ENCODE measurements at regions not wholly inside any gene's neighbourhood (a gene's known extent, or its start where the extent isn't known, plus 50 kb on each side); places are given as distances from the start of the nearest gene placed in this dataset.

DNA sequence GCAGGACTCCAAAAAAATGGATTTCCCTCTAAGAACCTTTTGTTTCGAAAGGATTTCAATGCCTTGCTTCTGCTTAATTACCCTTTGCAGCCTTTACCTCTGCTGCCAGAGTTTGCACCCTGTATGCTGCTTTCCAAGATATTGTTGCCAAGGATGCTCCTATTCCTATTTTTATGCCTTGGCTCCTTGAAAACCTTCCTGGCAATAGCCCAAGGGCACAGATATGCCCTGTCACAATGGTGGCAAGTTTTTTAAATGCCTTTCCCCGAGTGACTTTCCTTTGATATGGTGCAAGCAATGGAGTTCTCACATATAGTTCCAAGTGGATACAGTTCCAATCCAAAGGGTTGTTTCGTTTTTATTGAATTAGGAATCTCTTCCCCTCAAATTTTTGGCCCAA, 1983.0 kb downstream of the MRPL39 start:
- no peaks in the 10 kb centered on the region for H3K36me3 Mint-ChIP-seq (ENCODE audit: insufficient read depth)
- no peak for TF ChIP-seq CTCF (IDR thresholded peaks at IDR 0.05; ENCODE audit: unreplicated experiment)
- no peak overlapping the region for H3K27ac Mint-ChIP-seq
- DNase-seq (ENCODE audit: low spot score, unreplicated experiment): no peak
- H3K9me3 Mint-ChIP-seq (ENCODE audit: low read depth): peaks cover 5% of the 10 kb centered on the region
- no peaks in the 10 kb centered on the region for H3K4me1 Mint-ChIP-seq (ENCODE audit: low read depth)
- no peaks in the 10 kb centered on the region for H3K27me3 Mint-ChIP-seq
- no peak overlapping the region for H3K4me3 Mint-ChIP-seq (ENCODE audit: low read depth)

DNA sequence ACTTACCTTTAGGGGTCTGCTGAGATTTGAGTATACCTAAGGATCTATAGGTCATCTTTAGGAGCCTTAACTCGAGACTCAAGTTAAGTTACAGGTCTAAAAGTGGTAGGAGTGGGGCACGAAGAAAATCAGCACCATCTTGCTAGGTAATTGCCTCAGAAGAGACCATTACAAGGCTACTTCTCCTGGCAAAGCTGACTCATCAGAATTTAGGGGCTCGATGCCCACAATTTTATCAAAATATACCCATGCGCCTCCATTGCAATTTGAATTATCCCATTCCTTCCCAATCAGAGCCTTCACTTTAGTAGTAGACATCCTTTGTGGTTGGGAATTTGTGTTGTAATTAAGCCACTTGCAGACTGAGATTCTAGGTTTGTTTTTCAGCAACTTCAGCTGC, 1994.3 kb downstream of the MRPL39 start:
- DNase-seq (ENCODE audit: low spot score, unreplicated experiment): no peak
- Mint-ChIP-seq H3K36me3 (ENCODE audit: insufficient read depth) (no peaks in the 10 kb centered on the region), H3K9me3 (ENCODE audit: low read depth) (peaks cover 16% of the 10 kb centered on the region), H3K4me1 (ENCODE audit: low read depth) (no peaks in the 10 kb centered on the region), H3K4me3 (ENCODE audit: low read depth) (no peak overlapping the region), H3K27me3 (no peaks in the 10 kb centered on the region), H3K27ac (no peak overlapping the region)
- no peak for TF ChIP-seq CTCF (IDR thresholded peaks at IDR 0.05; ENCODE audit: unreplicated experiment)

GRCh38 chr21:23612210-23612609, 1995.1 kb downstream of the MRPL39 start:
- Mint-ChIP-seq H3K4me3 (ENCODE audit: low read depth) (no peak overlapping the region), H3K9me3 (ENCODE audit: low read depth) (peaks cover 13% of the 10 kb centered on the region)

GRCh38 chr21:23607782-23608431, 1999.4 kb downstream of the MRPL39 start:
- H3K27ac Mint-ChIP-seq: no peak overlapping the region
- no peaks in the 10 kb centered on the region for H3K4me1 Mint-ChIP-seq (ENCODE audit: low read depth)
- H3K9me3 Mint-ChIP-seq (ENCODE audit: low read depth): peaks cover 26% of the 10 kb centered on the region
- DNase-seq (ENCODE audit: low spot score, unreplicated experiment): no peak
- H3K36me3 Mint-ChIP-seq (ENCODE audit: insufficient read depth): no peaks in the 10 kb centered on the region
- H3K4me3 Mint-ChIP-seq (ENCODE audit: low read depth): no peak overlapping the region
- no peak for TF ChIP-seq CTCF (IDR thresholded peaks at IDR 0.05; ENCODE audit: unreplicated experiment)
- no peaks in the 10 kb centered on the region for H3K27me3 Mint-ChIP-seq

More at GRCh38 chr21:23612210-23612609, 1995.1 kb downstream of the MRPL39 start:
- no peaks in the 10 kb centered on the region for H3K36me3 Mint-ChIP-seq (ENCODE audit: insufficient read depth)
- H3K4me1 Mint-ChIP-seq (ENCODE audit: low read depth): no peaks in the 10 kb centered on the region
- no peak for DNase-seq (ENCODE audit: low spot score, unreplicated experiment)
- H3K27me3 Mint-ChIP-seq: no peaks in the 10 kb centered on the region
- TF ChIP-seq CTCF (IDR thresholded peaks at IDR 0.05; ENCODE audit: unreplicated experiment): no peak
- no peak overlapping the region for H3K27ac Mint-ChIP-seq

- H3K36me3 Mint-ChIP-seq (ENCODE audit: insufficient read depth): peaks cover 2% of the 10 kb centered on the region
Observed at GRCh38 chr21:23601549-23601948, 2005.7 kb downstream of the MRPL39 start.

More at GRCh38 chr21:23601549-23601948, 2005.7 kb downstream of the MRPL39 start:
- no peak for TF ChIP-seq CTCF (IDR thresholded peaks at IDR 0.05; ENCODE audit: unreplicated experiment)
- DNase-seq (ENCODE audit: low spot score, unreplicated experiment): no peak
- Mint-ChIP-seq H3K4me1 (ENCODE audit: low read depth) (no peaks in the 10 kb centered on the region), H3K27me3 (no peaks in the 10 kb centered on the region), H3K9me3 (ENCODE audit: low read depth) (peaks cover 25% of the 10 kb centered on the region), H3K4me3 (ENCODE audit: low read depth) (no peak overlapping the region), H3K27ac (no peak overlapping the region)
